Stimulated activated CD4-positive, alpha-beta T cell treated with anti-CD3 and anti-CD28 coated beads, TNF-alpha, amount 100 ng/mL, for 24 hours (primary cell): ENCODE measurements at regions not wholly inside any gene's neighbourhood (a gene's known extent, or its start where the extent isn't known, plus 50 kb on each side); places are given as distances from the start of the nearest gene placed in this dataset.
A peak's percentile ranks its signal among the peaks of the same experiment; 100 is the strongest.

Source experiments
- DNase-seq, 3 experiments: peaks; one replicate each; pipeline ENCODE4 v3.0.0-alpha.2; 2020; ENCODE audit warnings: low read depth in 3 of 3

GRCh38 chr5:142475102-142475513, 150.3 kb upstream of the SPRY4 start:
- no peak for DNase-seq

- no peak for DNase-seq
These were observed 149.7 kb upstream of the SPRY4 start for GRCh38 chr5:142474431-142475094.

- DNase-seq, result no peak
These were observed 148.2 kb upstream of the SPRY4 start for GRCh38 chr5:142473038-142473437.

GRCh38 chr5:142472306-142472951, 147.6 kb upstream of the SPRY4 start:
- DNase-seq, result peak; percentile 3 to 53 (median 36)

- DNase-seq, result no peak
These were observed 141.6 kb upstream of the SPRY4 start for GRCh38 chr5:142466195-142466971.

- DNase-seq, result no peak
These were observed 140.7 kb upstream of the SPRY4 start for GRCh38 chr5:142465476-142465875.

- DNase-seq, result no peak
These were observed 139.1 kb upstream of the SPRY4 start for GRCh38 chr5:142463904-142464303.

- DNase-seq, result no peak
These were observed 136.3 kb upstream of the SPRY4 start for GRCh38 chr5:142461028-142461590.

GRCh38 chr5:142459209-142459608, 134.4 kb upstream of the SPRY4 start:
- no peak for DNase-seq

- no peak for DNase-seq
These were observed 131.0 kb upstream of the SPRY4 start for GRCh38 chr5:142455856-142456255.

GRCh38 chr5:142453932-142454331, 129.1 kb upstream of the SPRY4 start:
- no peak for DNase-seq

GRCh38 chr5:142450419-142450818, 125.6 kb upstream of the SPRY4 start:
- DNase-seq, result no peak

- no peak for DNase-seq
These were observed 123.1 kb upstream of the SPRY4 start for GRCh38 chr5:142447887-142448286.

GRCh38 chr5:142446960-142447279, 122.1 kb upstream of the SPRY4 start:
- DNase-seq, result no peak

- DNase-seq, result no peak
These were observed 121.5 kb upstream of the SPRY4 start for GRCh38 chr5:142446131-142446959.

GRCh38 chr5:142445266-142445665, 120.4 kb upstream of the SPRY4 start:
- DNase-seq, result no peak

GRCh38 chr5:142441616-142442015, 116.8 kb upstream of the SPRY4 start:
- DNase-seq, result no peak

GRCh38 chr5:142439207-142439860, 114.5 kb upstream of the SPRY4 start:
- no peak for DNase-seq

GRCh38 chr5:142438573-142438972, 113.8 kb upstream of the SPRY4 start:
- no peak for DNase-seq

GRCh38 chr5:142437563-142437962, 112.7 kb upstream of the SPRY4 start:
- DNase-seq, result no peak

GRCh38 chr5:142435410-142436115, 110.7 kb upstream of the SPRY4 start:
- no peak for DNase-seq
